ENCODE measurements at regions not wholly inside any gene's neighbourhood (a gene's known extent, or its start where the extent isn't known, plus 50 kb on each side); places are given as distances from the start of the nearest gene placed in this dataset.

DNA sequence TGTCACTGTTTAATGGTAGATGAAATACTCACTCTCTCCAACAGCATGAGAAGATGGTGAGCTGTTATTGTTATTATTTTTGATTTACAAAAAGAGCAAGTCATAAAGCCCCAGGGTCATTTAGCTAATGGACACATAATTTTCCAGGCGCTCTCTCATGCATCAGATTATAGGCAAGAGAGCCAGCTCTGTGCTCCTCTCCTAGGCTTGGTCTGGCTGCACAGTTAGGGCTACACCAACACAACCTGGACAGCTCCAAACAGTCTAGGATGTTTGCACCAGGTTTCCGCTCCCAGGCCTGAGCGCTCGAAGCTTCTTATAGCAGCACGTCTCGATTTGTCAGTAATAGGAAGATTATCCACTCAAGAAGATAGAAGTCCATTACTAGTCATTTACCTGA, 123.7 kb downstream of the FAM43A start:
- CTCF ChIA-PET, result no interaction called here
- TF ChIP-seq TCF7L2 (IDR thresholded peaks at IDR 0.05; ENCODE audit: low read depth, low read length) (no peak), POLR2AphosphoS5 (IDR thresholded peaks at IDR 0.05; ENCODE audit: low read depth, low read length) (no peak), SIN3A (IDR thresholded peaks at IDR 0.05; ENCODE audit: borderline replicate concordance, insufficient read depth, low read depth, low read length) (no peak)
- TF ChIP-seq, protein P1, sequence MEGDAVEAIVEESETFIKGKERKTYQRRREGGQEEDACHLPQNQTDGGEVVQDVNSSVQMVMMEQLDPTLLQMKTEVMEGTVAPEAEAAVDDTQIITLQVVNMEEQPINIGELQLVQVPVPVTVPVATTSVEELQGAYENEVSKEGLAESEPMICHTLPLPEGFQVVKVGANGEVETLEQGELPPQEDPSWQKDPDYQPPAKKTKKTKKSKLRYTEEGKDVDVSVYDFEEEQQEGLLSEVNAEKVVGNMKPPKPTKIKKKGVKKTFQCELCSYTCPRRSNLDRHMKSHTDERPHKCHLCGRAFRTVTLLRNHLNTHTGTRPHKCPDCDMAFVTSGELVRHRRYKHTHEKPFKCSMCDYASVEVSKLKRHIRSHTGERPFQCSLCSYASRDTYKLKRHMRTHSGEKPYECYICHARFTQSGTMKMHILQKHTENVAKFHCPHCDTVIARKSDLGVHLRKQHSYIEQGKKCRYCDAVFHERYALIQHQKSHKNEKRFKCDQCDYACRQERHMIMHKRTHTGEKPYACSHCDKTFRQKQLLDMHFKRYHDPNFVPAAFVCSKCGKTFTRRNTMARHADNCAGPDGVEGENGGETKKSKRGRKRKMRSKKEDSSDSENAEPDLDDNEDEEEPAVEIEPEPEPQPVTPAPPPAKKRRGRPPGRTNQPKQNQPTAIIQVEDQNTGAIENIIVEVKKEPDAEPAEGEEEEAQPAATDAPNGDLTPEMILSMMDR (IDR thresholded peaks at IDR 0.05), result no peak
- TF ChIP-seq, protein P2, sequence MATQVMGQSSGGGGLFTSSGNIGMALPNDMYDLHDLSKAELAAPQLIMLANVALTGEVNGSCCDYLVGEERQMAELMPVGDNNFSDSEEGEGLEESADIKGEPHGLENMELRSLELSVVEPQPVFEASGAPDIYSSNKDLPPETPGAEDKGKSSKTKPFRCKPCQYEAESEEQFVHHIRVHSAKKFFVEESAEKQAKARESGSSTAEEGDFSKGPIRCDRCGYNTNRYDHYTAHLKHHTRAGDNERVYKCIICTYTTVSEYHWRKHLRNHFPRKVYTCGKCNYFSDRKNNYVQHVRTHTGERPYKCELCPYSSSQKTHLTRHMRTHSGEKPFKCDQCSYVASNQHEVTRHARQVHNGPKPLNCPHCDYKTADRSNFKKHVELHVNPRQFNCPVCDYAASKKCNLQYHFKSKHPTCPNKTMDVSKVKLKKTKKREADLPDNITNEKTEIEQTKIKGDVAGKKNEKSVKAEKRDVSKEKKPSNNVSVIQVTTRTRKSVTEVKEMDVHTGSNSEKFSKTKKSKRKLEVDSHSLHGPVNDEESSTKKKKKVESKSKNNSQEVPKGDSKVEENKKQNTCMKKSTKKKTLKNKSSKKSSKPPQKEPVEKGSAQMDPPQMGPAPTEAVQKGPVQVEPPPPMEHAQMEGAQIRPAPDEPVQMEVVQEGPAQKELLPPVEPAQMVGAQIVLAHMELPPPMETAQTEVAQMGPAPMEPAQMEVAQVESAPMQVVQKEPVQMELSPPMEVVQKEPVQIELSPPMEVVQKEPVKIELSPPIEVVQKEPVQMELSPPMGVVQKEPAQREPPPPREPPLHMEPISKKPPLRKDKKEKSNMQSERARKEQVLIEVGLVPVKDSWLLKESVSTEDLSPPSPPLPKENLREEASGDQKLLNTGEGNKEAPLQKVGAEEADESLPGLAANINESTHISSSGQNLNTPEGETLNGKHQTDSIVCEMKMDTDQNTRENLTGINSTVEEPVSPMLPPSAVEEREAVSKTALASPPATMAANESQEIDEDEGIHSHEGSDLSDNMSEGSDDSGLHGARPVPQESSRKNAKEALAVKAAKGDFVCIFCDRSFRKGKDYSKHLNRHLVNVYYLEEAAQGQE (IDR thresholded peaks at IDR 0.05; ENCODE audit: insufficient read depth in 1 of 2, low read depth in 2 of 2, low read length in 1 of 2), result no peak
- DNase-seq (ENCODE audit: low read depth, low spot score) (no peak), ATAC-seq (no peak)
- POLR2A ChIA-PET, result interaction anchor here (0.6 kb wide), 1 partner anchor 37 kb away, joined by 13 read pairs; no protein-coding TSS in a partner anchor
- H3K4me3 ChIP-seq (ENCODE audit: low read depth in 2 of 2, low read length in 2 of 2), result no peak overlapping the region
- H3K27ac ChIP-seq (ENCODE audit: low read length), result no peak overlapping the region
- no peaks in the 10 kb centered on the region; the same call in 1 of the 2 replicates for H3K27me3 ChIP-seq (ENCODE audit: control insufficient read depth, insufficient read depth, low read length)
- H3K9me3 ChIP-seq (ENCODE audit: control insufficient read depth, insufficient read depth, low read depth, low read length), result no peaks in the 10 kb centered on the region
- no peaks in the 10 kb centered on the region for H3K4me1 ChIP-seq (ENCODE audit: control insufficient read depth, insufficient read depth, low read length)
- BruUV-seq (replicated peaks), result no TSS peak
- intact Hi-C loops (cut with micrococcal nuclease; ENCODE audit: unreplicated experiment) (no loop called here), in situ Hi-C loops (cut with HindIII; ENCODE audit: low pct_unique_long_range_greater_than_20kb, low sequenced_read_pairs) (no loop called here)
- H3K36me3 ChIP-seq (ENCODE audit: control insufficient read depth, insufficient read depth, low read length), result no peaks in the 10 kb centered on the region

DNA sequence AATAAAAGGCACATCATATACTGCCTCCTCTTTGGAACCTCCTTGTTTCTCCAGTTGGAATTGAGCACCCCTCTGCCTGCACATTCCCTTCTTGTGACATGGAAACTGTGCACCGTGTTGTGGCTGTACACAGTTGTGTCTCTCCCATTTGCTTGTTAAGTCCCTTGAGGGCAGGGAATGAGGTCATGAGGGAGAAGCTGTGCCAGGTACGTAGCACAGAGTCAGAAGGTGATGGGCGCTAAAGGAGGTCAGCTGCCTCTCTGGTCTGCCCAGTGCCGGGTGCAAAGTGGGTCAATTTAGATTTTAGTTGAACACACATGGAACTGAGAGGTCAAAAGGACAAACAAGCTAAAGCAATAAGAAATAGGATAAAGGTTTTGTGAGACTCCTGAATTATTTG, 124.4 kb downstream of the FAM43A start:
- H3K4me3 ChIP-seq (ENCODE audit: low read depth in 2 of 2, low read length in 2 of 2), result no peak overlapping the region
- no peaks in the 10 kb centered on the region for H3K27me3 ChIP-seq (ENCODE audit: control insufficient read depth, insufficient read depth, low read length)
- no peak for ATAC-seq
- no peaks in the 10 kb centered on the region for H3K36me3 ChIP-seq (ENCODE audit: control insufficient read depth, insufficient read depth, low read length)
- no peak for DNase-seq (ENCODE audit: low read depth, low spot score)
- no peaks in the 10 kb centered on the region for H3K9me3 ChIP-seq (ENCODE audit: control insufficient read depth, insufficient read depth, low read depth, low read length)
- CTCF ChIA-PET, result interaction anchor here (0.6 kb wide), 1 partner anchor 342 kb away, joined by 3 read pairs; no protein-coding TSS in a partner anchor
- POLR2A ChIA-PET, result interaction anchor here (0.7 kb wide), 1 partner anchor 124 kb away, joined by 10 read pairs; no protein-coding TSS in a partner anchor
- intact Hi-C loops (cut with micrococcal nuclease; ENCODE audit: unreplicated experiment), result no loop called here
- in situ Hi-C loops (cut with HindIII; ENCODE audit: low pct_unique_long_range_greater_than_20kb, low sequenced_read_pairs), result no loop called here
- TF ChIP-seq POLR2AphosphoS5 (IDR thresholded peaks at IDR 0.05; ENCODE audit: low read depth, low read length) (no peak), TCF7L2 (IDR thresholded peaks at IDR 0.05; ENCODE audit: low read depth, low read length) (no peak), SIN3A (IDR thresholded peaks at IDR 0.05; ENCODE audit: borderline replicate concordance, insufficient read depth, low read depth, low read length) (no peak)
- TF ChIP-seq, protein P2 (IDR thresholded peaks at IDR 0.05; ENCODE audit: insufficient read depth in 1 of 2, low read depth in 2 of 2, low read length in 1 of 2), result no peak
- TF ChIP-seq, protein P1 (IDR thresholded peaks at IDR 0.05), result no peak
- no peak overlapping the region for H3K27ac ChIP-seq (ENCODE audit: low read length)
- BruUV-seq (replicated peaks), result no TSS peak
- no peaks in the 10 kb centered on the region for H3K4me1 ChIP-seq (ENCODE audit: control insufficient read depth, insufficient read depth, low read length)

Data from Panc1 (cell line).